ENCODE measurements at regions not wholly inside any gene's neighbourhood (a gene's known extent, or its start where the extent isn't known, plus 50 kb on each side); places are given as distances from the start of the nearest gene placed in this dataset.
"Not testable (repeated sequence)": the region's sequence is repeated elsewhere in the genome, so short reads cannot be mapped to it uniquely, and the experiment has no call there.

- DNase-seq: not testable (repeated sequence)
These were observed 673.8 kb downstream of the CDH9 start for GRCh38 chr5:26364624-26365023.

- no peak for DNase-seq
These were observed 694.5 kb downstream of the CDH9 start for GRCh38 chr5:26343801-26344325.

- DNase-seq: no peak
These were observed 698.8 kb downstream of the CDH9 start for GRCh38 chr5:26339576-26339975.

- no peak for DNase-seq
These were observed 708.7 kb downstream of the CDH9 start for GRCh38 chr5:26329562-26330189.

- no peak for DNase-seq
These were observed 712.1 kb downstream of the CDH9 start for GRCh38 chr5:26326153-26326759.

GRCh38 chr5:26325432-26325831 lies 713.0 kb downstream of the CDH9 start:
- DNase-seq: not testable (repeated sequence)

- DNase-seq: not testable (repeated sequence)
These were observed 714.0 kb downstream of the CDH9 start for GRCh38 chr5:26324273-26324895.

- no peak for DNase-seq
These were observed 714.6 kb downstream of the CDH9 start for GRCh38 chr5:26323794-26324193.

- no peak for DNase-seq
These were observed 717.1 kb downstream of the CDH9 start for GRCh38 chr5:26321278-26321677.

- no peak for DNase-seq
These were observed 728.0 kb downstream of the CDH9 start for GRCh38 chr5:26310415-26310814.

GRCh38 chr5:26295541-26295940 lies 742.8 kb downstream of the CDH9 start:
- no peak for DNase-seq

GRCh38 chr5:26282190-26282589 lies 756.2 kb downstream of the CDH9 start:
- no peak for DNase-seq

- no peak for DNase-seq
These were observed 760.3 kb downstream of the CDH9 start for GRCh38 chr5:26278078-26278477.

GRCh38 chr5:26259081-26259480 lies 779.3 kb downstream of the CDH9 start:
- no peak for DNase-seq

- no peak for DNase-seq
These were observed 793.1 kb downstream of the CDH9 start for GRCh38 chr5:26245321-26245720.

GRCh38 chr5:26239588-26239987 lies 798.8 kb downstream of the CDH9 start:
- DNase-seq: no peak

- DNase-seq: no peak
These were observed 800.9 kb downstream of the CDH9 start for GRCh38 chr5:26237489-26237888.

GRCh38 chr5:26236936-26237335 lies 801.5 kb downstream of the CDH9 start:
- no peak for DNase-seq

- no peak for DNase-seq
These were observed 805.7 kb downstream of the CDH9 start for GRCh38 chr5:26232706-26233105.

- no peak for DNase-seq
These were observed 807.1 kb downstream of the CDH9 start for GRCh38 chr5:26231316-26231715.

- no peak for DNase-seq
These were observed 808.5 kb downstream of the CDH9 start for GRCh38 chr5:26229848-26230247.

- DNase-seq: no peak
These were observed 811.1 kb downstream of the CDH9 start for GRCh38 chr5:26227245-26227644.

GRCh38 chr5:26205121-26205520 lies 833.3 kb downstream of the CDH9 start:
- DNase-seq: no peak

- DNase-seq: no peak
These were observed 844.8 kb downstream of the CDH9 start for GRCh38 chr5:26193626-26194025.
